ENCODE measurements at regions not wholly inside any gene's neighbourhood (a gene's known extent, or its start where the extent isn't known, plus 50 kb on each side); places are given as distances from the start of the nearest gene placed in this dataset.

GRCh38 chr10:3950676-3951275 lies 165.8 kb upstream of the KLF6 start:
- no peaks in the 10 kb centered on the region for H3K36me3 ChIP-seq (ENCODE audit: control insufficient read depth, low read length)
- no peak overlapping the region for H3K27ac ChIP-seq (ENCODE audit: low read depth, low read length)
- H3K9me3 ChIP-seq (ENCODE audit: control insufficient read depth, insufficient read depth, low read length), result no peaks in the 10 kb centered on the region
- no peaks in the 10 kb centered on the region for H3K79me2 ChIP-seq (ENCODE audit: control insufficient read depth, low read length)
- no peaks in the 10 kb centered on the region for H3F3A ChIP-seq (ENCODE audit: control insufficient read depth, insufficient read depth)
- no peaks in the 10 kb centered on the region for H4K20me1 ChIP-seq (ENCODE audit: control insufficient read depth, insufficient read depth, low read depth, low read length)
- TF ChIP-seq, protein P1, sequence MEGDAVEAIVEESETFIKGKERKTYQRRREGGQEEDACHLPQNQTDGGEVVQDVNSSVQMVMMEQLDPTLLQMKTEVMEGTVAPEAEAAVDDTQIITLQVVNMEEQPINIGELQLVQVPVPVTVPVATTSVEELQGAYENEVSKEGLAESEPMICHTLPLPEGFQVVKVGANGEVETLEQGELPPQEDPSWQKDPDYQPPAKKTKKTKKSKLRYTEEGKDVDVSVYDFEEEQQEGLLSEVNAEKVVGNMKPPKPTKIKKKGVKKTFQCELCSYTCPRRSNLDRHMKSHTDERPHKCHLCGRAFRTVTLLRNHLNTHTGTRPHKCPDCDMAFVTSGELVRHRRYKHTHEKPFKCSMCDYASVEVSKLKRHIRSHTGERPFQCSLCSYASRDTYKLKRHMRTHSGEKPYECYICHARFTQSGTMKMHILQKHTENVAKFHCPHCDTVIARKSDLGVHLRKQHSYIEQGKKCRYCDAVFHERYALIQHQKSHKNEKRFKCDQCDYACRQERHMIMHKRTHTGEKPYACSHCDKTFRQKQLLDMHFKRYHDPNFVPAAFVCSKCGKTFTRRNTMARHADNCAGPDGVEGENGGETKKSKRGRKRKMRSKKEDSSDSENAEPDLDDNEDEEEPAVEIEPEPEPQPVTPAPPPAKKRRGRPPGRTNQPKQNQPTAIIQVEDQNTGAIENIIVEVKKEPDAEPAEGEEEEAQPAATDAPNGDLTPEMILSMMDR (IDR thresholded peaks at IDR 0.05; ENCODE audit: low read depth, low read length, poor library complexity, severe bottlenecking), result no peak
- TF ChIP-seq EZH2phosphoT487 (IDR thresholded peaks at IDR 0.05; ENCODE audit: borderline replicate concordance, low read length), result no peak
- no peaks in the 10 kb centered on the region for H3K27me3 ChIP-seq (ENCODE audit: control insufficient read depth, low read length)
- H3K9me2 ChIP-seq (replicated peaks; ENCODE audit: control insufficient read depth, low read length), result no peaks in the 10 kb centered on the region
- H3K4me2 ChIP-seq (ENCODE audit: low read length), result no peak overlapping the region
- no peak overlapping the region for H3K4me3 ChIP-seq (ENCODE audit: low read length)
- no peaks in the 10 kb centered on the region for H3K4me1 ChIP-seq (ENCODE audit: control insufficient read depth, low read length)

DNA sequence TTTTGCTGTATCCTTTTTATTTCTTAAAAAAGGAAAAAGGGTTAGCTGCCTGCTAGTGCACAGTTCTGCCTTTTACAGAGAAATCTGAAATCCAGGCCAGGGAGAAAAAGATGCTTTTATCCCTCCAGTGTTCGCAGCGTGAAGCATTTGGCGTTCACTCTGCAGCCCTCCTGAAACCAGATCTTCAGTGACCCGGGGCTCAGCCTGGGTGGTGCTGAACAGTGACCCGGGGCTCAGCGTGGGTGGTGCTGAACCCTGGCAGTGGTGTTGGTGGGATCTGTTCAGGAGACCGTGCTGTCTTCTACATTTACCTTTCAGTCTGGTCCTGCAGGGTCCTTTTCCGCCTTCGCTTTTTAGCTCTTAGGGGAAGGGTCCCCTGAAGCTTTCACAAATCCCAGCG lies 164.7 kb upstream of the KLF6 start:
- Histone ChIP-seq H4K20me1 (ENCODE audit: control insufficient read depth, insufficient read depth, low read depth, low read length) (no peaks in the 10 kb centered on the region), H3K4me3 (ENCODE audit: low read length) (no peak overlapping the region), H3K36me3 (ENCODE audit: control insufficient read depth, low read length) (no peaks in the 10 kb centered on the region), H3K9me2 (replicated peaks; ENCODE audit: control insufficient read depth, low read length) (no peaks in the 10 kb centered on the region), H3K79me2 (ENCODE audit: control insufficient read depth, low read length) (no peaks in the 10 kb centered on the region), H3K27ac (ENCODE audit: low read depth, low read length) (no peak overlapping the region), H3K4me2 (ENCODE audit: low read length) (no peak overlapping the region), H3F3A (ENCODE audit: control insufficient read depth, insufficient read depth) (no peaks in the 10 kb centered on the region), H3K9me3 (ENCODE audit: control insufficient read depth, insufficient read depth, low read length) (no peaks in the 10 kb centered on the region), H3K27me3 (ENCODE audit: control insufficient read depth, low read length) (no peaks in the 10 kb centered on the region), H3K4me1 (ENCODE audit: control insufficient read depth, low read length) (no peaks in the 10 kb centered on the region)
- TF ChIP-seq, protein P1 (IDR thresholded peaks at IDR 0.05; ENCODE audit: low read depth, low read length, poor library complexity, severe bottlenecking), result no peak
- TF ChIP-seq EZH2phosphoT487 (IDR thresholded peaks at IDR 0.05; ENCODE audit: borderline replicate concordance, low read length), result no peak

DNA sequence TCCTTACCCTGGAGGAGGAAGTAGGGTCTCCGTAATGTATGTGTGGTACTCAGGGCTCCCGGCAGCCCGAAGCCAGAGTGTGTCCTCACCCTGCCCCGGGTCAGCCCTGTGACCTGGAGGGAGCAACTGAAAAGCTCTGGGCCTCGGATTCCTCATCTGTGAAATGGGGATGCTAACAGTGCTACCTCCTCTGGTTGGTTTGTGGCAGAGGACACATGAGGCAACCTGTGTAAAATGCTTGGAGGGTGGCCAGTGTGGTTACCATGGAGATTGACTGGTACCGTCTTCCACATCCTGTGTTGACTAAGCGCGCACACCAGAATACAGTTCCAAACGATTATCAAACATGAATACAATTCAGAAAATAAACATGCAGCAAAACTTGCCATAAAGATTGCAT lies 163.8 kb upstream of the KLF6 start:
- H3K4me3 ChIP-seq (ENCODE audit: low read length), result no peak overlapping the region
- H3K4me2 ChIP-seq (ENCODE audit: low read length), result no peak overlapping the region
- no peaks in the 10 kb centered on the region for H3K27me3 ChIP-seq (ENCODE audit: control insufficient read depth, low read length)
- no peaks in the 10 kb centered on the region for H3K36me3 ChIP-seq (ENCODE audit: control insufficient read depth, low read length)
- no peak for TF ChIP-seq EZH2phosphoT487 (IDR thresholded peaks at IDR 0.05; ENCODE audit: borderline replicate concordance, low read length)
- TF ChIP-seq, protein P1 (IDR thresholded peaks at IDR 0.05; ENCODE audit: low read depth, low read length, poor library complexity, severe bottlenecking), result no peak
- H3K79me2 ChIP-seq (ENCODE audit: control insufficient read depth, low read length), result no peaks in the 10 kb centered on the region
- H3F3A ChIP-seq (ENCODE audit: control insufficient read depth, insufficient read depth), result no peaks in the 10 kb centered on the region
- H3K4me1 ChIP-seq (ENCODE audit: control insufficient read depth, low read length), result no peaks in the 10 kb centered on the region
- H3K9me2 ChIP-seq (replicated peaks; ENCODE audit: control insufficient read depth, low read length), result no peaks in the 10 kb centered on the region
- no peak overlapping the region for H3K27ac ChIP-seq (ENCODE audit: low read depth, low read length)
- H3K9me3 ChIP-seq (ENCODE audit: control insufficient read depth, insufficient read depth, low read length), result no peaks in the 10 kb centered on the region
- no peaks in the 10 kb centered on the region for H4K20me1 ChIP-seq (ENCODE audit: control insufficient read depth, insufficient read depth, low read depth, low read length)
